ENCODE measurements at regions not wholly inside any gene's neighbourhood (a gene's known extent, or its start where the extent isn't known, plus 50 kb on each side); places are given as distances from the start of the nearest gene placed in this dataset.

DNA sequence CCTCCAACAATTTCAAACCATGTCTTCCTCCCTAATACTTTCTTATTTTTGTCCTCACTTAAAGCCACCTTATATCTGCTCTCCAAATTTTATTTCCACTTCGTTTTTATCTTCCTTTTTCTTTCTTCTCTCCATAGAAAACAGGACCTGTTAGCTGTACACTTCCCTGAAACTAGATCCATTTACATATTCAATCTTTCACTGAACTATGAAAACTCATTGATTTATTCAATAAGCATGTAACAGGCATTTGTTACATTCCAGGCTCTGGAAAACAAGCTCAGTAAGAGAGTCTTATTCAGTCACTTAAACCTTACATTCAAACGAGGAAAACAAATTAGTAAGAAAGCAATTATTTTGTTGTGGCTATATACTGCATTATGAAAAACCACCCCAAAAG lies 1225.3 kb downstream of the SUCLG1 start:
- Histone ChIP-seq H3K27me3 (ENCODE audit: insufficient read depth, poor library complexity, severe bottlenecking) (no peaks in the 10 kb centered on the region), H3K9me3 (ENCODE audit: severe bottlenecking) (no peaks in the 10 kb centered on the region), H3K27ac (ENCODE audit: poor library complexity, severe bottlenecking) (no peak overlapping the region), H3K4me1 (ENCODE audit: insufficient read depth, poor library complexity, severe bottlenecking) (peaks cover 2% of the 10 kb centered on the region), H3K4me3 (ENCODE audit: severe bottlenecking) (no peak overlapping the region), H3K36me3 (ENCODE audit: low read depth) (no peaks in the 10 kb centered on the region)
- ATAC-seq (ENCODE audit: low read depth) (no peak), DNase-seq (ENCODE audit: low spot score) (no peak)
- TF ChIP-seq, protein P1, sequence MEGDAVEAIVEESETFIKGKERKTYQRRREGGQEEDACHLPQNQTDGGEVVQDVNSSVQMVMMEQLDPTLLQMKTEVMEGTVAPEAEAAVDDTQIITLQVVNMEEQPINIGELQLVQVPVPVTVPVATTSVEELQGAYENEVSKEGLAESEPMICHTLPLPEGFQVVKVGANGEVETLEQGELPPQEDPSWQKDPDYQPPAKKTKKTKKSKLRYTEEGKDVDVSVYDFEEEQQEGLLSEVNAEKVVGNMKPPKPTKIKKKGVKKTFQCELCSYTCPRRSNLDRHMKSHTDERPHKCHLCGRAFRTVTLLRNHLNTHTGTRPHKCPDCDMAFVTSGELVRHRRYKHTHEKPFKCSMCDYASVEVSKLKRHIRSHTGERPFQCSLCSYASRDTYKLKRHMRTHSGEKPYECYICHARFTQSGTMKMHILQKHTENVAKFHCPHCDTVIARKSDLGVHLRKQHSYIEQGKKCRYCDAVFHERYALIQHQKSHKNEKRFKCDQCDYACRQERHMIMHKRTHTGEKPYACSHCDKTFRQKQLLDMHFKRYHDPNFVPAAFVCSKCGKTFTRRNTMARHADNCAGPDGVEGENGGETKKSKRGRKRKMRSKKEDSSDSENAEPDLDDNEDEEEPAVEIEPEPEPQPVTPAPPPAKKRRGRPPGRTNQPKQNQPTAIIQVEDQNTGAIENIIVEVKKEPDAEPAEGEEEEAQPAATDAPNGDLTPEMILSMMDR (IDR thresholded peaks at IDR 0.05; ENCODE audit: poor library complexity, severe bottlenecking): no peak

DNA sequence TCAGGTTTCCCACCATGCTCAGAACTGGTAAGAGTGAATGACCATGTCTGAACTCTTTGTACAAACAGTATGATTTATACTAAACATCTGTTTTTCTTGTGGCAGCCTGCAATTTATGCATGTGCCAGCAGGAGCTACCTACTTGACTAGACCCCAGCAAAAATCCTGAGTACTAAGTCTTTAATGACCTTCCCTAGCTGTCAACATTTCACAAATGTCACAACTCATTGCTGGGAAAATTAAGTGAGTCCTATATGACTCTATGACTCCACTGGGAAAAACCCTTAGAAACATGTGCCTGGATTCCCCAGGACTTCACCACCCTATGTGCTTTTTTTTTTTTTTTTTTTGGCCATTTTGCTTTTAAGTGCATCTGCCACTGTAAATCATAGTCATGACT lies 1225.8 kb downstream of the SUCLG1 start:
- Histone ChIP-seq H3K27ac (ENCODE audit: poor library complexity, severe bottlenecking) (no peak overlapping the region), H3K27me3 (ENCODE audit: insufficient read depth, poor library complexity, severe bottlenecking) (no peaks in the 10 kb centered on the region), H3K9me3 (ENCODE audit: severe bottlenecking) (no peaks in the 10 kb centered on the region), H3K36me3 (ENCODE audit: low read depth) (no peaks in the 10 kb centered on the region), H3K4me1 (ENCODE audit: insufficient read depth, poor library complexity, severe bottlenecking) (peaks cover 2% of the 10 kb centered on the region), H3K4me3 (ENCODE audit: severe bottlenecking) (no peak overlapping the region)
- TF ChIP-seq, protein P1 (IDR thresholded peaks at IDR 0.05; ENCODE audit: poor library complexity, severe bottlenecking): no peak
- ATAC-seq (ENCODE audit: low read depth) (no peak), DNase-seq (ENCODE audit: low spot score) (no peak)

DNA sequence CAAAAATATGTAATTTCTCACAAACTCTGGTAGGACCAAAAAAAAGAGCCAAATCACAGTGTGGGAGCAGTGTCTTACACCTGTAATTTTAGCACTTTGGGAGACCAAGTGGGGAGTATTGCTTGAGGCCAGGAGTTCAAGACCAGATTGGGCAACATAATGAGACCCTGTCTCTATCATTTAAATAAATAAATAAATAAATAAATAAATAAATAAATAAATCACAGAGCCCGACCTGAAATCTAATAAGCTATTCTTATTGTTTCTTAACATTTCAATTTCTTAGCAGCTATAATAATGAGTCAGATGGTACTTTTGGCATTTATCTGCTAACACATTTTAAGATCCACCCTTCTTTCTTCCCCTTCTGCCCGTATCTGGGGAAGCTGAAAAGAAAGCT lies 1229.6 kb downstream of the SUCLG1 start:
- H3K27ac ChIP-seq (ENCODE audit: poor library complexity, severe bottlenecking): no peak overlapping the region
- H3K9me3 ChIP-seq (ENCODE audit: severe bottlenecking): no peaks in the 10 kb centered on the region
- H3K4me1 ChIP-seq (ENCODE audit: insufficient read depth, poor library complexity, severe bottlenecking): peaks cover 2% of the 10 kb centered on the region
- no peak overlapping the region for H3K4me3 ChIP-seq (ENCODE audit: severe bottlenecking)
- DNase-seq (ENCODE audit: low spot score): no peak
- TF ChIP-seq, protein P1 (IDR thresholded peaks at IDR 0.05; ENCODE audit: poor library complexity, severe bottlenecking): no peak
- no peaks in the 10 kb centered on the region for H3K27me3 ChIP-seq (ENCODE audit: insufficient read depth, poor library complexity, severe bottlenecking)
- H3K36me3 ChIP-seq (ENCODE audit: low read depth): no peaks in the 10 kb centered on the region
- no peak for ATAC-seq (ENCODE audit: low read depth)

DNA sequence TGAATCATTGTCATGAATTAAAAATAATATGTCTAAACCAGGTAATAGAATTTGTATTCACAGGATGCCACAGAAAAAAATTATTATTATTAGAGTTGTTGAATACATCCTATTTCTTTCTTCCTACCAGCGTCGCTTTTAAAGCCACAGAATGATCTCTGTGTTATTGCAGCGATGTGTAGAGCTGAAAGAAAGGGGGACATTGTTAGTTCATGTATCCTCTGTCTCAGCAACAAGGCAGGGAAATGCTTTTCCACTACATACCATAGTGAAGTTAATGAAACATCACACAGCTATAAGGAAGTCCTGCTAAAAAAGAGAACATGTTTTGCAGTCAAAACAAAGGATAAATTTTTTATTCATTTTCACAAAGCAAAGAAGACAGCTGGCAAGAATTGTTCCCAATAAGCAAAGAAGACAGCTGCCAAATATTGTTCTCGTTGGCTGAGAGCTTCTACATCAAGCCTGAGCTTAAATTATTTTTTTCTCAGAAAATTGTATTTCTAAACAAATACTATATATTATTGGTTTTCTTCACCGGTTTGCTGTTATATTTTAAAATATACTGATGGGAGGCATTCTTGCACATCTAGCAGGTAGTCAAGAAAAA lies 1234.4 kb downstream of the SUCLG1 start:
- Histone ChIP-seq H3K36me3 (ENCODE audit: low read depth) (no peaks in the 10 kb centered on the region), H3K4me1 (ENCODE audit: insufficient read depth, poor library complexity, severe bottlenecking) (no peaks in the 10 kb centered on the region), H3K27ac (ENCODE audit: poor library complexity, severe bottlenecking) (no peak overlapping the region), H3K27me3 (ENCODE audit: insufficient read depth, poor library complexity, severe bottlenecking) (no peaks in the 10 kb centered on the region), H3K4me3 (ENCODE audit: severe bottlenecking) (no peak overlapping the region), H3K9me3 (ENCODE audit: severe bottlenecking) (no peaks in the 10 kb centered on the region)
- TF ChIP-seq, protein P1 (IDR thresholded peaks at IDR 0.05; ENCODE audit: poor library complexity, severe bottlenecking): no peak
- no peak for DNase-seq (ENCODE audit: low spot score)
- no peak for ATAC-seq (ENCODE audit: low read depth)

DNA sequence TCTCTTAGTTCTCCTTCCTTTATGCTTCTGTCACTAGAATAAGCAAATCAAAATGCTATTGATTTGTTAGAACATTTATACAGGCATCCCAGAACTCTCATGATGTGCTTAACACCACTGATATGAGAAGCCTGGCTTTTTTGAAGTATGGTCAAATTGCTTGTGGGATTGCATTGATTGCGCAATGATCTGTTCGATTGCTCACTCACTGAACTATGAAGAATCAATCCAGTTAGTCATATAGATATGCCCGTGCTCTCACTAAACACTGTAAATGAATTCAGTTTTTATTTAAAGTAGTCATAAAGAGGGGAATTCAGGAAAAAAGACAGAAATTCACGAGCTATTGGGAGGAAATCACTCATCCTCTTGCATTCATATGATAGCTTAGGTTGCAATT lies 1237.8 kb downstream of the SUCLG1 start:
- Histone ChIP-seq H3K4me1 (ENCODE audit: insufficient read depth, poor library complexity, severe bottlenecking) (no peaks in the 10 kb centered on the region), H3K4me3 (ENCODE audit: severe bottlenecking) (no peak overlapping the region), H3K27me3 (ENCODE audit: insufficient read depth, poor library complexity, severe bottlenecking) (no peaks in the 10 kb centered on the region), H3K27ac (ENCODE audit: poor library complexity, severe bottlenecking) (no peak overlapping the region), H3K9me3 (ENCODE audit: severe bottlenecking) (no peaks in the 10 kb centered on the region), H3K36me3 (ENCODE audit: low read depth) (no peaks in the 10 kb centered on the region)
- DNase-seq (ENCODE audit: low spot score): no peak
- ATAC-seq (ENCODE audit: low read depth): peak; percentile 42; the same call in 1 of the 3 replicates
- TF ChIP-seq, protein P1 (IDR thresholded peaks at IDR 0.05; ENCODE audit: poor library complexity, severe bottlenecking): no peak

All from RWPE2 (cell line).